ENCODE measurements at regions not wholly inside any gene's neighbourhood (a gene's known extent, or its start where the extent isn't known, plus 50 kb on each side); places are given as distances from the start of the nearest gene placed in this dataset.

DNA sequence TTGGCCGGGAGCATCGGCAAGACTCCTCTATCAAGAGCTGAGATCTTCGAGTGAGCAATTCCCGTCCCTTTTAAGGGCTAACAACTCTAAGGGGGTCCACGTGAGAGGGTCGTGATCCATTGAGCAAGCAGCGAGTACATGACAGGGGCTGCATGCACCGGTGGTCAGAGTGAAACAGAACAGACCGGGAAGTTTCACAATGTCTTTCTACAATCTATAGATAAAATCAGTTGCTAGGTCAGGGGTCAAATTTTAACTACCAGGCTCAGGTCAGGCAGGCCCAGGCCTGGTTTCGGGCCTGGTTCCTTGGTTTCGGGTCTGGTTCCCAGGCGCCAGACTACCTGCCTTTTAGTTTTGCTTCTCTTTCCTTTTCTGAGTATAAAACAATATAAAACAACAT, 160.1 kb downstream of the PTCHD1 start:
- DNase-seq (ENCODE audit: low spot score) (no peak), FAIRE-seq (no peak), ATAC-seq (no peak)
- Histone ChIP-seq H3K4me2 (ENCODE audit: low read depth, low read length) (no peak overlapping the region), H3K36me3 (replicated peaks in 1 of 2; ENCODE audit: control insufficient read depth in 1 of 2, insufficient read depth in 2 of 2, low read length in 2 of 2) (no peaks in the 10 kb centered on the region), H2AFZ (ENCODE audit: low read length) (no peak overlapping the region), H3K27ac (ENCODE audit: extremely low read length, insufficient read depth, low read length) (no peak overlapping the region), H3K4me1 (ENCODE audit: insufficient read depth, low read length) (no peaks in the 10 kb centered on the region), H3K9ac (ENCODE audit: insufficient read depth, low read depth, low read length) (no peak overlapping the region), H4K20me1 (ENCODE audit: insufficient read depth, low read length) (no peaks in the 10 kb centered on the region), H3K27me3 (ENCODE audit: control insufficient read depth in 1 of 2, insufficient read depth in 2 of 2, low read length in 2 of 2) (no peaks in the 10 kb centered on the region), H3K9me3 (ENCODE audit: low read length) (no peaks in the 10 kb centered on the region), H3K4me3 (replicated peaks in 1 of 3; ENCODE audit: insufficient read depth in 1 of 3, low read depth in 2 of 3, low read length in 3 of 3) (no peak overlapping the region), H3K79me2 (ENCODE audit: insufficient read depth, low read length) (no peaks in the 10 kb centered on the region)
- CTCF ChIA-PET (ENCODE audit: low intra/inter-chr PET ratio, low total read pairs) = no interaction called here
- 41% methylated on average over 7 of the region's 12 CpGs for WGBS (ENCODE audit: low lambda C conversion rate)
- POLR2A ChIA-PET = no interaction called here
- in situ Hi-C loops (cut with HindIII; ENCODE audit: extremely low pct_ligation_motif_present, low pct_unique_long_range_greater_than_20kb) (no loop called here), intact Hi-C loops (cut with micrococcal nuclease; ENCODE audit: unreplicated experiment) (no loop called here)
- BruUV-seq (replicated peaks) = no TSS peak
- TF ChIP-seq ZNF326 (CRISPR knock-in tag; IDR thresholded peaks at IDR 0.05; ENCODE audit: borderline replicate concordance) = no peak
- TF ChIP-seq SUZ12 (IDR thresholded peaks at IDR 0.05; ENCODE audit: low read depth, low read length) = no peak
- TF ChIP-seq ARNTL (CRISPR knock-in tag; IDR thresholded peaks at IDR 0.05) = no peak
- TF ChIP-seq, protein P1, sequence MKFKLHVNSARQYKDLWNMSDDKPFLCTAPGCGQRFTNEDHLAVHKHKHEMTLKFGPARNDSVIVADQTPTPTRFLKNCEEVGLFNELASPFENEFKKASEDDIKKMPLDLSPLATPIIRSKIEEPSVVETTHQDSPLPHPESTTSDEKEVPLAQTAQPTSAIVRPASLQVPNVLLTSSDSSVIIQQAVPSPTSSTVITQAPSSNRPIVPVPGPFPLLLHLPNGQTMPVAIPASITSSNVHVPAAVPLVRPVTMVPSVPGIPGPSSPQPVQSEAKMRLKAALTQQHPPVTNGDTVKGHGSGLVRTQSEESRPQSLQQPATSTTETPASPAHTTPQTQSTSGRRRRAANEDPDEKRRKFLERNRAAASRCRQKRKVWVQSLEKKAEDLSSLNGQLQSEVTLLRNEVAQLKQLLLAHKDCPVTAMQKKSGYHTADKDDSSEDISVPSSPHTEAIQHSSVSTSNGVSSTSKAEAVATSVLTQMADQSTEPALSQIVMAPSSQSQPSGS (CRISPR knock-in tag; IDR thresholded peaks at IDR 0.05) = no peak
- no peak for TF ChIP-seq XBP1 (CRISPR knock-in tag; IDR thresholded peaks at IDR 0.05)
- TF ChIP-seq NCOA1 (CRISPR knock-in tag; IDR thresholded peaks at IDR 0.05) = no peak
- TF ChIP-seq ZNF558 (CRISPR knock-in tag; IDR thresholded peaks at IDR 0.05; ENCODE audit: borderline replicate concordance) = no peak
- TF ChIP-seq, protein P2, sequence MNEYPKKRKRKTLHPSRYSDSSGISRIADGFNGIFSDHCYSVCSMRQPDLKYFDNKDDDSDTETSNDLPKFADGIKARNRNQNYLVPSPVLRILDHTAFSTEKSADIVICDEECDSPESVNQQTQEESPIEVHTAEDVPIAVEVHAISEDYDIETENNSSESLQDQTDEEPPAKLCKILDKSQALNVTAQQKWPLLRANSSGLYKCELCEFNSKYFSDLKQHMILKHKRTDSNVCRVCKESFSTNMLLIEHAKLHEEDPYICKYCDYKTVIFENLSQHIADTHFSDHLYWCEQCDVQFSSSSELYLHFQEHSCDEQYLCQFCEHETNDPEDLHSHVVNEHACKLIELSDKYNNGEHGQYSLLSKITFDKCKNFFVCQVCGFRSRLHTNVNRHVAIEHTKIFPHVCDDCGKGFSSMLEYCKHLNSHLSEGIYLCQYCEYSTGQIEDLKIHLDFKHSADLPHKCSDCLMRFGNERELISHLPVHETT (CRISPR knock-in tag; conservative IDR thresholded peaks at IDR 0.05) = no peak
- TF ChIP-seq NFIB (CRISPR knock-in tag; IDR thresholded peaks at IDR 0.05; ENCODE audit: borderline replicate concordance) = no peak
- no peak for TF ChIP-seq ZNF841 (CRISPR knock-in tag; IDR thresholded peaks at IDR 0.05; ENCODE audit: borderline replicate concordance)
- TF ChIP-seq KLF6 (CRISPR knock-in tag; IDR thresholded peaks at IDR 0.05) = no peak
- TF ChIP-seq, protein P3, sequence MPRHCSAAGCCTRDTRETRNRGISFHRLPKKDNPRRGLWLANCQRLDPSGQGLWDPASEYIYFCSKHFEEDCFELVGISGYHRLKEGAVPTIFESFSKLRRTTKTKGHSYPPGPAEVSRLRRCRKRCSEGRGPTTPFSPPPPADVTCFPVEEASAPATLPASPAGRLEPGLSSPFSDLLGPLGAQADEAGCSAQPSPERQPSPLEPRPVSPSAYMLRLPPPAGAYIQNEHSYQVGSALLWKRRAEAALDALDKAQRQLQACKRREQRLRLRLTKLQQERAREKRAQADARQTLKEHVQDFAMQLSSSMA (CRISPR knock-in tag; IDR thresholded peaks at IDR 0.05) = no peak
- TF ChIP-seq, protein P4, sequence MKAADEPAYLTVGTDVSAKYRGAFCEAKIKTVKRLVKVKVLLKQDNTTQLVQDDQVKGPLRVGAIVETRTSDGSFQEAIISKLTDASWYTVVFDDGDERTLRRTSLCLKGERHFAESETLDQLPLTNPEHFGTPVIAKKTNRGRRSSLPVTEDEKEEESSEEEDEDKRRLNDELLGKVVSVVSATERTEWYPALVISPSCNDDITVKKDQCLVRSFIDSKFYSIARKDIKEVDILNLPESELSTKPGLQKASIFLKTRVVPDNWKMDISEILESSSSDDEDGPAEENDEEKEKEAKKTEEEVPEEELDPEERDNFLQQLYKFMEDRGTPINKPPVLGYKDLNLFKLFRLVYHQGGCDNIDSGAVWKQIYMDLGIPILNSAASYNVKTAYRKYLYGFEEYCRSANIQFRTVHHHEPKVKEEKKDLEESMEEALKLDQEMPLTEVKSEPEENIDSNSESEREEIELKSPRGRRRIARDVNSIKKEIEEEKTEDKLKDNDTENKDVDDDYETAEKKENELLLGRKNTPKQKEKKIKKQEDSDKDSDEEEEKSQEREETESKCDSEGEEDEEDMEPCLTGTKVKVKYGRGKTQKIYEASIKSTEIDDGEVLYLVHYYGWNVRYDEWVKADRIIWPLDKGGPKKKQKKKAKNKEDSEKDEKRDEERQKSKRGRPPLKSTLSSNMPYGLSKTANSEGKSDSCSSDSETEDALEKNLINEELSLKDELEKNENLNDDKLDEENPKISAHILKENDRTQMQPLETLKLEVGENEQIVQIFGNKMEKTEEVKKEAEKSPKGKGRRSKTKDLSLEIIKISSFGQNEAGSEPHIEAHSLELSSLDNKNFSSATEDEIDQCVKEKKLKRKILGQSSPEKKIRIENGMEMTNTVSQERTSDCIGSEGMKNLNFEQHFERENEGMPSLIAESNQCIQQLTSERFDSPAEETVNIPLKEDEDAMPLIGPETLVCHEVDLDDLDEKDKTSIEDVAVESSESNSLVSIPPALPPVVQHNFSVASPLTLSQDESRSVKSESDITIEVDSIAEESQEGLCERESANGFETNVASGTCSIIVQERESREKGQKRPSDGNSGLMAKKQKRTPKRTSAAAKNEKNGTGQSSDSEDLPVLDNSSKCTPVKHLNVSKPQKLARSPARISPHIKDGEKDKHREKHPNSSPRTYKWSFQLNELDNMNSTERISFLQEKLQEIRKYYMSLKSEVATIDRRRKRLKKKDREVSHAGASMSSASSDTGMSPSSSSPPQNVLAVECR (CRISPR knock-in tag; IDR thresholded peaks at IDR 0.05; ENCODE audit: borderline replicate concordance) = no peak
- no peak for TF ChIP-seq KDM5A (IDR thresholded peaks at IDR 0.05; ENCODE audit: borderline replicate concordance, low read length)
- TF ChIP-seq NCOA2 (CRISPR knock-in tag; IDR thresholded peaks at IDR 0.05) = no peak
- TF ChIP-seq, protein P5, sequence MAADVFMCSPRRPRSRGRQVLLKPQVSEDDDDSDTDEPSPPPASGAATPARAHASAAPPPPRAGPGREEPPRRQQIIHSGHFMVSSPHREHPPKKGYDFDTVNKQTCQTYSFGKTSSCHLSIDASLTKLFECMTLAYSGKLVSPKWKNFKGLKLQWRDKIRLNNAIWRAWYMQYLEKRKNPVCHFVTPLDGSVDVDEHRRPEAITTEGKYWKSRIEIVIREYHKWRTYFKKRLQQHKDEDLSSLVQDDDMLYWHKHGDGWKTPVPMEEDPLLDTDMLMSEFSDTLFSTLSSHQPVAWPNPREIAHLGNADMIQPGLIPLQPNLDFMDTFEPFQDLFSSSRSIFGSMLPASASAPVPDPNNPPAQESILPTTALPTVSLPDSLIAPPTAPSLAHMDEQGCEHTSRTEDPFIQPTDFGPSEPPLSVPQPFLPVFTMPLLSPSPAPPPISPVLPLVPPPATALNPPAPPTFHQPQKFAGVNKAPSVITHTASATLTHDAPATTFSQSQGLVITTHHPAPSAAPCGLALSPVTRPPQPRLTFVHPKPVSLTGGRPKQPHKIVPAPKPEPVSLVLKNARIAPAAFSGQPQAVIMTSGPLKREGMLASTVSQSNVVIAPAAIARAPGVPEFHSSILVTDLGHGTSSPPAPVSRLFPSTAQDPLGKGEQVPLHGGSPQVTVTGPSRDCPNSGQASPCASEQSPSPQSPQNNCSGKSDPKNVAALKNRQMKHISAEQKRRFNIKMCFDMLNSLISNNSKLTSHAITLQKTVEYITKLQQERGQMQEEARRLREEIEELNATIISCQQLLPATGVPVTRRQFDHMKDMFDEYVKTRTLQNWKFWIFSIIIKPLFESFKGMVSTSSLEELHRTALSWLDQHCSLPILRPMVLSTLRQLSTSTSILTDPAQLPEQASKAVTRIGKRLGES (CRISPR knock-in tag; IDR thresholded peaks at IDR 0.05; ENCODE audit: borderline replicate concordance) = no peak

Measured in HepG2 (cell line).